Stimulated activated CD4-positive, alpha-beta T cell treated with anti-CD3 and anti-CD28 coated beads, TNF-alpha, amount 100 ng/mL, for 24 hours (primary cell): ENCODE measurements at regions not wholly inside any gene's neighbourhood (a gene's known extent, or its start where the extent isn't known, plus 50 kb on each side); places are given as distances from the start of the nearest gene placed in this dataset.
A peak's percentile ranks its signal among the peaks of the same experiment; 100 is the strongest.
"Not testable (repeated sequence)": the region's sequence is repeated elsewhere in the genome, so short reads cannot be mapped to it uniquely, and the experiment has no call there.

Experiments used
- DNase-seq, 3 experiments: peaks; one replicate each; pipeline ENCODE4 v3.0.0-alpha.2; 2020; ENCODE audit warnings: low read depth in 3 of 3

GRCh38 chr4:3865986-3866812, 100.0 kb downstream of the ADRA2C start:
- DNase-seq, result no peak

- DNase-seq, result no peak
Measured at GRCh38 chr4:3866813-3867129, 100.6 kb downstream of the ADRA2C start.

GRCh38 chr4:3867403-3868100, 101.4 kb downstream of the ADRA2C start:
- no peak for DNase-seq

- DNase-seq, result no peak
Measured at GRCh38 chr4:3868211-3869173, 102.3 kb downstream of the ADRA2C start.

GRCh38 chr4:3869174-3869572, 103.0 kb downstream of the ADRA2C start:
- no peak for DNase-seq

- no peak for DNase-seq
Measured at GRCh38 chr4:3869661-3870566, 103.7 kb downstream of the ADRA2C start.

GRCh38 chr4:3870567-3870962, 104.4 kb downstream of the ADRA2C start:
- no peak for DNase-seq

GRCh38 chr4:3871181-3871852, 105.1 kb downstream of the ADRA2C start:
- peak in 1 of 3 experiments; percentile 9 for DNase-seq

GRCh38 chr4:3871881-3872833, 106.0 kb downstream of the ADRA2C start:
- DNase-seq, result no peak

- no peak for DNase-seq
Measured at GRCh38 chr4:3872834-3873313, 106.7 kb downstream of the ADRA2C start.

GRCh38 chr4:3873408-3874027, 107.3 kb downstream of the ADRA2C start:
- DNase-seq, result no peak

GRCh38 chr4:3874028-3874415, 107.8 kb downstream of the ADRA2C start:
- no peak for DNase-seq

GRCh38 chr4:3874525-3875110, 108.4 kb downstream of the ADRA2C start:
- DNase-seq, result no peak

- DNase-seq, result no peak
Measured at GRCh38 chr4:3875466-3875865, 109.3 kb downstream of the ADRA2C start.

- not testable (repeated sequence) for DNase-seq
Measured at GRCh38 chr4:3876057-3876845, 110.1 kb downstream of the ADRA2C start.

- DNase-seq, result no peak
Measured at GRCh38 chr4:3877236-3877635, 111.1 kb downstream of the ADRA2C start.

- DNase-seq, result no peak
Measured at GRCh38 chr4:3877868-3878267, 111.7 kb downstream of the ADRA2C start.

GRCh38 chr4:3878678-3879077, 112.5 kb downstream of the ADRA2C start:
- no peak for DNase-seq
